ENCODE measurements at regions not wholly inside any gene's neighbourhood (a gene's known extent, or its start where the extent isn't known, plus 50 kb on each side); places are given as distances from the start of the nearest gene placed in this dataset.

GRCh38 chr5:106417566-106417965, 1253.2 kb downstream of the EFNA5 start:
- no peak for TF ChIP-seq Cebpa-rat (IDR thresholded peaks at IDR 0.05)
- Histone ChIP-seq H4K20me1 (no peaks in the 10 kb centered on the region), H3K27me3 (no peaks in the 10 kb centered on the region), H3K9ac (no peak overlapping the region), H3K4me3 (no peak overlapping the region), H3K9me3 (0 out of 2 replicates have a peak, but pooled peaks cover under 1% of the 10 kb centered on the region), H3K4me1 (no peaks in the 10 kb centered on the region), H3K36me3 (no peaks in the 10 kb centered on the region), H3K27ac (no peak overlapping the region), H3K4me2 (no peak overlapping the region)

- no peaks in the 10 kb centered on the region for H4K20me1 ChIP-seq
- TF ChIP-seq Cebpa-rat (IDR thresholded peaks at IDR 0.05): no peak
- no peaks in the 10 kb centered on the region for H3K9me3 ChIP-seq
- H3K27me3 ChIP-seq: no peaks in the 10 kb centered on the region
- H3K9ac ChIP-seq: no peak overlapping the region
- H3K4me2 ChIP-seq: no peak overlapping the region
- no peaks in the 10 kb centered on the region for H3K36me3 ChIP-seq
- H3K4me3 ChIP-seq: no peak overlapping the region
- no peaks in the 10 kb centered on the region for H3K4me1 ChIP-seq
- no peak overlapping the region for H3K27ac ChIP-seq
Measured at GRCh38 chr5:106417163-106417562, 1253.6 kb downstream of the EFNA5 start.

GRCh38 chr5:106415541-106415940, 1255.2 kb downstream of the EFNA5 start:
- H3K36me3 ChIP-seq: no peaks in the 10 kb centered on the region
- H3K4me1 ChIP-seq: no peaks in the 10 kb centered on the region
- no peak for TF ChIP-seq Cebpa-rat (IDR thresholded peaks at IDR 0.05)
- no peaks in the 10 kb centered on the region for H3K27me3 ChIP-seq
- H3K9me3 ChIP-seq: no peaks in the 10 kb centered on the region
- no peak overlapping the region for H3K9ac ChIP-seq
- no peak overlapping the region for H3K4me3 ChIP-seq
- H3K27ac ChIP-seq: no peak overlapping the region
- H3K4me2 ChIP-seq: no peak overlapping the region
- H4K20me1 ChIP-seq: no peaks in the 10 kb centered on the region

DNA sequence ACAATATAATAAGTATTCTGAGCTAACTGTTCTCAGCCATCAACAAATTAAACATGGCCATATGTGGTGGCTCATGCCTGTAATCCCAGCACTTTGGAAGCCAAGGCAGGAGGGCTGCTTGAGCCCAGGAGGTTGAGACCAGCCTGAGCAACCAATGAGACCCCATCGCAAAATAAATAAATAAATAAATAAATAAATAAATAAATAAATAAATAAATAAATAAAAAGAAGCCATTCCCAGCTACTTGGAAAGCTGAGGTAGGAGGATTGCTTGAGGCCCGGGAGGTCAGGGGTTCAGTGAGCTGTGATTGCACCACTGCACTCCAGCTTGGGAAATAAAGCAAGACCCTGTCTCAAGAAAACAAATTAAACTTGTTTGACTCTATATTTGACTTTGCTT, 1256.4 kb downstream of the EFNA5 start:
- no peaks in the 10 kb centered on the region for H3K36me3 ChIP-seq
- no peaks in the 10 kb centered on the region for H3K4me1 ChIP-seq
- no peak overlapping the region for H3K9ac ChIP-seq
- no peak overlapping the region for H3K4me3 ChIP-seq
- H3K27ac ChIP-seq: no peak overlapping the region
- no peaks in the 10 kb centered on the region for H3K9me3 ChIP-seq
- no peak overlapping the region for H3K4me2 ChIP-seq
- no peak for TF ChIP-seq Cebpa-rat (IDR thresholded peaks at IDR 0.05)
- no peaks in the 10 kb centered on the region for H3K27me3 ChIP-seq
- no peaks in the 10 kb centered on the region for H4K20me1 ChIP-seq

DNA sequence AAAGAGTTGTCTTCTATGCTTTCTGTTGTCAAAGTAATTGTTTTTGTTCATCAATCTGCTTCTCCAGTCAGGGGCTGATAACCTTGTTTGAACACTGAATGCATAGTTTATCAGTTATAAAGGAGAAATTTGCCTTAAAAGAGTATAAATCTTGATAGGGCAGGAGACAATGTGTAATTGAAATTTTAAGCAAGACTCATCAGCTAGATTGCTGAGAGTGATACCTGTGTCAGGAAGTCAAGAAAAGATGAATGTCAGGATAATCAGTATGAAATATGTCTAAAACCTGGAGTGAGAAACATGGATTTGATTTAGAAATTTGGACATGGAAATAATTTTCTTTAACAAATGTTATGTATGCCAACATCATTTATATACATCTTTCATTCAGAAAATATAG, 1258.1 kb downstream of the EFNA5 start:
- TF ChIP-seq Cebpa-rat (IDR thresholded peaks at IDR 0.05): no peak
- Histone ChIP-seq H3K4me2 (no peak overlapping the region), H3K27ac (no peak overlapping the region), H3K9me3 (no peaks in the 10 kb centered on the region), H3K27me3 (no peaks in the 10 kb centered on the region), H4K20me1 (no peaks in the 10 kb centered on the region), H3K4me1 (no peaks in the 10 kb centered on the region), H3K9ac (no peak overlapping the region), H3K36me3 (no peaks in the 10 kb centered on the region), H3K4me3 (no peak overlapping the region)

GRCh38 chr5:106408570-106408969, 1262.2 kb downstream of the EFNA5 start:
- TF ChIP-seq Cebpa-rat (IDR thresholded peaks at IDR 0.05): no peak
- H3K4me1 ChIP-seq: no peaks in the 10 kb centered on the region
- no peak overlapping the region for H3K4me3 ChIP-seq
- H4K20me1 ChIP-seq: no peaks in the 10 kb centered on the region
- H3K4me2 ChIP-seq: no peak overlapping the region
- no peaks in the 10 kb centered on the region for H3K9me3 ChIP-seq
- no peaks in the 10 kb centered on the region for H3K36me3 ChIP-seq
- no peak overlapping the region for H3K27ac ChIP-seq
- H3K9ac ChIP-seq: no peak overlapping the region
- no peaks in the 10 kb centered on the region for H3K27me3 ChIP-seq

DNA sequence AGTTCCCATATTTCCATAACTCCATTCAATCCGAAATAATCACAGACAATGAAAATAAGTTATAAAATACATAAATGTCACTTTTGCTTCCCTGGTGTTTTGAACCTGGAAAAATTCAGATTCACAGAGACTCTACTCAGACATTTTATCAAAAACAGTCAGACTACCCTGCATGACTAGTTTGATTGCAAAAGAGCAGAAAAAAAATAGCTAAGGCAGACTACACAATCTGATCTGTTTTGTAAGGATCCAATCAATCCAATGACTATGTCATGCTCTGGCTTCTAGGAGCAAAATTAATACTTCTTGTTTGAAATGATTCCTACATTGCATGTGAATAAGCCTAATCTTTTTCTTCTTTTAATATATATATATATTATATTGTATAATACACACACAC, 1262.6 kb downstream of the EFNA5 start:
- Histone ChIP-seq H3K4me1 (no peaks in the 10 kb centered on the region), H3K27ac (no peak overlapping the region), H4K20me1 (no peaks in the 10 kb centered on the region), H3K27me3 (no peaks in the 10 kb centered on the region), H3K4me3 (no peak overlapping the region), H3K9ac (no peak overlapping the region), H3K9me3 (no peaks in the 10 kb centered on the region), H3K4me2 (no peak overlapping the region), H3K36me3 (no peaks in the 10 kb centered on the region)
- TF ChIP-seq Cebpa-rat (IDR thresholded peaks at IDR 0.05): no peak

- no peak overlapping the region for H3K27ac ChIP-seq
- no peak overlapping the region for H3K4me3 ChIP-seq
- H3K4me2 ChIP-seq: no peak overlapping the region
- H3K9me3 ChIP-seq: no peaks in the 10 kb centered on the region
- TF ChIP-seq Cebpa-rat (IDR thresholded peaks at IDR 0.05): no peak
- no peaks in the 10 kb centered on the region for H3K4me1 ChIP-seq
- H4K20me1 ChIP-seq: no peaks in the 10 kb centered on the region
- no peaks in the 10 kb centered on the region for H3K36me3 ChIP-seq
- no peaks in the 10 kb centered on the region for H3K27me3 ChIP-seq
- H3K9ac ChIP-seq: no peak overlapping the region
Measured at GRCh38 chr5:106401561-106401960, 1269.2 kb downstream of the EFNA5 start.

DNA sequence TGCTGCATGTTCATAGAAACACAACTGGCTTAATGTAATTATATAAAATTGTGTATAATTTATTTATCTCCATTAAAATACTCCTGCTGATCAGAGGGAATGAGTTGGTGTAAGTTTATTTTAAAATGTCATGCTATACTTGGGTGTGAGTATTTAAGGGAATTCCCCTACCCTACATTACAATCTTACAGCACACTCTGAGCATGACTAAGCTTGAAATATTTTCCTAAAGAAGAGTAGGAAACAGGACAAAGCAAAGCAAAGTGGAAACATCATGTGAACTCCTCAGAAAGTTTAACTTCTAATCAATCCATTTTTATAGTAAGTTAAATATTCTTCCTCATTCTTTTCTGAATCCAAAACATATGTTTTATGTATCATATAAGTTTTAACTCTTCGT, 1271.3 kb downstream of the EFNA5 start:
- Histone ChIP-seq H3K27me3 (no peaks in the 10 kb centered on the region), H3K9me3 (no peaks in the 10 kb centered on the region), H3K36me3 (no peaks in the 10 kb centered on the region), H3K4me3 (no peak overlapping the region), H4K20me1 (no peaks in the 10 kb centered on the region), H3K27ac (no peak overlapping the region), H3K4me1 (no peaks in the 10 kb centered on the region), H3K4me2 (no peak overlapping the region), H3K9ac (no peak overlapping the region)
- no peak for TF ChIP-seq Cebpa-rat (IDR thresholded peaks at IDR 0.05)

DNA sequence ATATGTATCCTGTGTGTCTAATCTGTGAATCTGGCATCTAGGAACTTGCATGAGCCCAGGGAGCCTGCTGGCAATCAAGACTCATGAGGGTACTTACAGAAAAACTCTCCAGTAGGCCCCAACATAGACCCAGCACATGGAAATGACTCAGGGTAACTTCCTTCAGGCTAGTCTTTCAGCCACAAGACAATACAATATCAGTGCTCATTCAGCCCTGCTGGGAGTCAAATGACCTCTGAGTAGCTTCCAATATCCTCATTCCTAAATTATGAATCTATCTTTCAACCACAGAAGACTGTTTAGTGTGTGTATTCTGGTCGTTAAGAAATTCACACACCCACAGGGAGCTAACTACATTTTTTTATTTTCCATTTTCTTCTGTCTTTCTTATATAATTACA, 1273.0 kb downstream of the EFNA5 start:
- Histone ChIP-seq H3K4me2 (no peak overlapping the region), H3K4me1 (peaks cover 9% of the 10 kb centered on the region), H3K27me3 (no peaks in the 10 kb centered on the region), H3K27ac (no peak overlapping the region), H3K9ac (no peak overlapping the region), H3K4me3 (no peak overlapping the region), H3K9me3 (no peaks in the 10 kb centered on the region), H3K36me3 (no peaks in the 10 kb centered on the region), H4K20me1 (no peaks in the 10 kb centered on the region)
- no peak for TF ChIP-seq Cebpa-rat (IDR thresholded peaks at IDR 0.05)

DNA sequence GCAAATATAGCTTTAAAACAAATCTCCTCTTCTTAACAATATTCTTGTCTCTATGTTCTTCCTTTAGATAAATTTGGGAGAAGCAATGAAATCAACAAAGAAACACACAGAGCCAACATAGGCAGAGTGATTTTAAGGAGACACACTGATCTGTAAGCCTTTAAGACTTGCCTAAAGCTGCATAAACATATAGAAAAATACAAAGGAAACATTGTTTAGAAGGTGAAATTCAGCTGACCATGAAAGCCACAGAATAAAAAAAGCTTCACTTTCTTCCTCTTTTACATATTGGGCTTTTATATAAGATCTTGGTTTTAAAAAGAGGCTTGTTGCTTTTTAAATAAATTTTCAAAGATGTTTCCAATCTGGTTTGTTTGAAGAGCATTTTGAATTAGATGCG, 1277.5 kb downstream of the EFNA5 start:
- no peaks in the 10 kb centered on the region for H3K9me3 ChIP-seq
- no peak overlapping the region for H3K9ac ChIP-seq
- no peaks in the 10 kb centered on the region for H3K36me3 ChIP-seq
- peaks cover 9% of the 10 kb centered on the region for H3K4me1 ChIP-seq
- peak overlapping the region; percentile 22; the same call in 1 of the 2 replicates for H3K4me2 ChIP-seq
- TF ChIP-seq Cebpa-rat (IDR thresholded peaks at IDR 0.05): no peak
- no peaks in the 10 kb centered on the region for H4K20me1 ChIP-seq
- H3K4me3 ChIP-seq: no peak overlapping the region
- no peaks in the 10 kb centered on the region for H3K27me3 ChIP-seq
- H3K27ac ChIP-seq: no peak overlapping the region
